Smooth muscle cell (in vitro differentiated cells): ENCODE measurements at regions not wholly inside any gene's neighbourhood (a gene's known extent, or its start where the extent isn't known, plus 50 kb on each side); places are given as distances from the start of the nearest gene placed in this dataset.

ENCODE experiments used
- DNase-seq: peaks from one replicate; lab custom pipeline; 2025; ENCODE audit not compliant: unreplicated experiment; lab: John Stamatoyannopoulos, UW
- H2AFZ ChIP-seq: fragments of 200-600 bp; sonication (generic); 2 replicates; pipeline ENCODE4 v1.6.0; 2016; ENCODE audit warnings: antibody characterized with exemption, low read depth, mild to moderate bottlenecking
- H3F3A ChIP-seq: fragments of 200-600 bp; sonication (generic); 2 replicates; pipeline ENCODE4 v1.6.0; 2017; ENCODE audit warnings: antibody characterized with exemption, low read depth
- H3K27ac ChIP-seq: fragments of 200-600 bp; sonication (generic); 2 replicates; pipeline ENCODE4 v1.5.1; 2016; ENCODE audit warnings: low read depth, mild to moderate bottlenecking
- H3K27me3 ChIP-seq: fragments of 200-600 bp; sonication (generic); 2 replicates; pipeline ENCODE4 v1.6.1; 2016; ENCODE audit warnings: low read depth, mild to moderate bottlenecking
- H3K36me3 ChIP-seq: fragments of 200-600 bp; sonication (generic); 2 replicates; pipeline ENCODE4 v1.5.1; 2016; ENCODE audit warnings: low read depth
- H3K4me1 ChIP-seq: fragments of 200-600 bp; sonication (generic); 2 replicates; pipeline ENCODE4 v1.5.1; 2016; ENCODE audit warnings: low read depth
- H3K4me2 ChIP-seq: fragments of 200-600 bp; sonication (generic); 2 replicates; pipeline ENCODE4 v1.6.0; 2016; ENCODE audit warnings: mild to moderate bottlenecking
- H3K4me3 ChIP-seq: fragments of 200-600 bp; sonication (generic); 2 replicates; pipeline ENCODE4 v1.5.1; 2016; ENCODE audit warnings: mild to moderate bottlenecking
- H3K79me2 ChIP-seq: fragments of 200-600 bp; sonication (generic); 2 replicates; pipeline ENCODE4 v1.6.0; 2016; ENCODE audit warnings: low read depth, mild to moderate bottlenecking
- H3K9ac ChIP-seq: fragments of 200-600 bp; sonication (generic); 2 replicates; pipeline ENCODE4 v1.6.0; 2016; ENCODE audit warnings: low read depth
- H3K9me3 ChIP-seq: fragments of 200-600 bp; sonication (generic); replicated peaks from 2 replicates; pipeline ENCODE4 v1.5.1; 2016; ENCODE audit warnings: low read depth
- H4K20me1 ChIP-seq: fragments of 200-600 bp; sonication (generic); 2 replicates; pipeline ENCODE4 v1.6.0; 2016; ENCODE audit warnings: low read depth
- CTCF ChIP-seq: fragments of 200-600 bp; sonication (generic); IDR thresholded peaks from 2 replicates; pipeline ENCODE4 v1.5.1; 2017; ENCODE audit warnings: borderline replicate concordance, mild to moderate bottlenecking, antibody characterized with exemption; ENCODE audit not compliant: insufficient read depth, poor library complexity, severe bottlenecking
- WGBS: methylation state at CpG from one replicate; pipeline ENCODE4 v1.1.7; 2016; ENCODE audit warnings: low lambda C conversion rate; 5-methylcytosine and 5-hydroxymethylcytosine counted together

GRCh38 chr4:41477181-41477905 lies 60.6 kb upstream of the LIMCH1 start:
- Histone ChIP-seq H4K20me1 (no peaks in the 10 kb centered on the region), H3K27me3 (peaks cover 16% of the 10 kb centered on the region), H3K36me3 (no peaks in the 10 kb centered on the region), H3K9me3 (no peaks in the 10 kb centered on the region), H3F3A (no peaks in the 10 kb centered on the region), H3K4me1 (peaks cover 8% of the 10 kb centered on the region), H3K4me2 (no peak overlapping the region), H3K4me3 (no peak overlapping the region), H3K27ac (no peak overlapping the region), H2AFZ (no peak overlapping the region), H3K79me2 (no peaks in the 10 kb centered on the region), H3K9ac (no peak overlapping the region)
- DNase-seq = no peak
- TF ChIP-seq CTCF = no peak
- 89% methylated on average over 6 of the region's 6 CpGs for WGBS

- peaks cover 8% of the 10 kb centered on the region for H3K4me1 ChIP-seq
- H4K20me1 ChIP-seq = no peaks in the 10 kb centered on the region
- H3K36me3 ChIP-seq = no peaks in the 10 kb centered on the region
- no peak overlapping the region for H3K4me2 ChIP-seq
- no peak for TF ChIP-seq CTCF
- no peak overlapping the region for H3K27ac ChIP-seq
- H3K79me2 ChIP-seq = no peaks in the 10 kb centered on the region
- no peaks in the 10 kb centered on the region for H3K9me3 ChIP-seq
- H3K4me3 ChIP-seq = no peak overlapping the region
- H2AFZ ChIP-seq = no peak overlapping the region
- 91% methylated on average over 3 of the region's 3 CpGs for WGBS
- H3K27me3 ChIP-seq = peaks cover 16% of the 10 kb centered on the region
- H3F3A ChIP-seq = no peaks in the 10 kb centered on the region
- DNase-seq = no peak
- no peak overlapping the region for H3K9ac ChIP-seq
Observed at GRCh38 chr4:41478518-41478917, 59.4 kb upstream of the LIMCH1 start.

- no peak overlapping the region for H3K4me2 ChIP-seq
- peaks cover 16% of the 10 kb centered on the region for H3K27me3 ChIP-seq
- no peaks in the 10 kb centered on the region for H3F3A ChIP-seq
- no peak overlapping the region for H3K27ac ChIP-seq
- no peaks in the 10 kb centered on the region for H3K79me2 ChIP-seq
- no peaks in the 10 kb centered on the region for H4K20me1 ChIP-seq
- no peak for TF ChIP-seq CTCF
- H2AFZ ChIP-seq = no peak overlapping the region
- peaks cover 8% of the 10 kb centered on the region for H3K4me1 ChIP-seq
- DNase-seq = no peak
- no peaks in the 10 kb centered on the region for H3K36me3 ChIP-seq
- 97% methylated on average over 5 of the region's 5 CpGs for WGBS
- no peak overlapping the region for H3K9ac ChIP-seq
- H3K4me3 ChIP-seq = no peak overlapping the region
- H3K9me3 ChIP-seq = no peaks in the 10 kb centered on the region
Observed at GRCh38 chr4:41480896-41481311, 57.1 kb upstream of the LIMCH1 start.

- WGBS = 93% methylated on average over 1 of the region's 1 CpG
- Histone ChIP-seq H3F3A (no peaks in the 10 kb centered on the region), H3K79me2 (no peaks in the 10 kb centered on the region), H3K36me3 (no peaks in the 10 kb centered on the region), H4K20me1 (no peaks in the 10 kb centered on the region), H3K4me2 (no peak overlapping the region), H3K27ac (no peak overlapping the region), H3K27me3 (no peaks in the 10 kb centered on the region), H3K4me3 (no peak overlapping the region), H3K4me1 (no peaks in the 10 kb centered on the region), H3K9ac (no peak overlapping the region), H2AFZ (no peak overlapping the region), H3K9me3 (no peaks in the 10 kb centered on the region)
- no peak for TF ChIP-seq CTCF
- no peak for DNase-seq
Observed at GRCh38 chr4:41483771-41484170, 54.2 kb upstream of the LIMCH1 start.
